Femur (tissue), 1 donor: ENCODE measurements at regions not wholly inside any gene's neighbourhood (a gene's known extent, or its start where the extent isn't known, plus 50 kb on each side); places are given as distances from the start of the nearest gene placed in this dataset.

Experiments used
- DNase-seq: peaks from one replicate; pipeline ENCODE4 v3.0.0-alpha.2; 2017

- DNase-seq, result no peak
Measured at GRCh38 chr12:61694214-61694613, 566.0 kb upstream of the USP15 start.

- DNase-seq, result no peak
Measured at GRCh38 chr12:61701471-61701870, 558.7 kb upstream of the USP15 start.

DNA sequence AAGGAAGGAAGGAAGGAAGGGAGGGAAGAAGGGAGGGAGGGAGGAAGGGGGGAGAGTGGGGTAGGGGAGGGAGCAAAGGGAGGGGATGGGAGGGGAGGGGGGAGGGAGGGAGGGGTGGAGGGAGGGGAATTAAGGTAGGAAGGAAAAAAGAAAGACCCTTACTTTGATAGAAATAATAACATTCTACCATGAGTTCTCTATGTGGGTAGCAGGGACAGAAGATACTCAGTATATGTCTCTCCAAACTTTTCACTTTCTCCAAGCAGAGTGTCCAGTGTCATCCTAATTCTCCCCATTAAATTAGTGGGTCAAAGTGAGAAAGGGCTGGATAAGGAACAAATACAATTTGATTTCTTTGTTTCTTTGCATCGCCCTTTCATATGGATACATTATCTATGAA is 553.4 kb upstream of the USP15 start:
- no peak for DNase-seq

GRCh38 chr12:61713121-61713520 is 547.1 kb upstream of the USP15 start:
- DNase-seq, result no peak

DNA sequence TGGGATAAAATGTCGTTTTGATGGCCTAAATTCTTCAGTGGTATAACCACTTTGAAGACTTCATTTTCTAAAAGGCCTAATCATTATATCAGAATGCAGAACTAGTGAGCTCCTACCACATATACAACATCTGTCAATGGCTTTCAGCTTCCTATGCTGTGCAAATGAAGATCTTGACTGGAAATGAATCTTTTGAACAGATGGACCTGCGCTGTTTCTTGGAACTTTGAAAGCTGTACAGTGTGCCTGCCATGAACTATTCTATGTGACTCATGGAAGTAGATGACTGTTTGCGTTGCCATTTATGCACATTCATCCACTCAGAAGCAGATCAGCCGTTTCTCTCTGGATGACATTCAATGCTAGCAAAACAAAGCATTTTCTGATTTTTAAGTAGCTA is 542.2 kb upstream of the USP15 start:
- no peak for DNase-seq

DNA sequence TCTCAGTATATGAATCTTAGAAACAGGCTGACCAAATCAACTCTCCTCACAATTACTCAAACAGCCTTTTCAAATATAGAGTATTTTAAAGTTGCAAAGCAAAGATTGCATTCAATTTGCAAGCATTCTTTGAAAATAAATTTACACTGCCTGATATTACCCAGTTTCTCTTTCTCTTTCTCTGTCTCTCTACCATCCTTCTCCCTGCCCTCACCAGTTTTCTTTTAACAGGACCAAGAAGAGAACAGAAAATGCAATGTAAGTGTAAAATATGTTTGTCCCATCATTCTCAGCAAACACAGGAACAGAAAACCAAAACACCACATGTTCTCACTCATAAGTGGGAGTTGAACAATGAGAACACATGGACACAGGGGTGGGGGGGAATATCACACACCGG is 520.3 kb upstream of the USP15 start:
- no peak for DNase-seq

DNA sequence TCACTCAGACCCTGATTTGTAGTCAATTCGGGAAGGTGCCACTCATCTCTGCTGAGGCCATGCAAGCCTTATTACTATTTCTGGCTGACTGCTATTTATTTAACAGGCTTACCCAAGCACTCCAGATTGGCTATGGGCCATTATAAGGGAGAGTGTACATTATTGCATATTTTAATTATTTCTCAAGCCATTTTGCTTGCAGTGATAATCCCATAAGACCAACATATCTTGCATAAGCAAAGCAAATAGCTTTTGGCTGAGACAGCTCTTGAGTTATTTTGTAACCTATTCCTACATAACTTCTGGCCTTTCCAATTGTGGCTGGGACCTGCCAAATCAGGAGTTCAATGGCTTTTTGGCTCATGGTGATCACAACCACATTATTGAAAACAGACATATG is 509.6 kb upstream of the USP15 start:
- no peak for DNase-seq

DNA sequence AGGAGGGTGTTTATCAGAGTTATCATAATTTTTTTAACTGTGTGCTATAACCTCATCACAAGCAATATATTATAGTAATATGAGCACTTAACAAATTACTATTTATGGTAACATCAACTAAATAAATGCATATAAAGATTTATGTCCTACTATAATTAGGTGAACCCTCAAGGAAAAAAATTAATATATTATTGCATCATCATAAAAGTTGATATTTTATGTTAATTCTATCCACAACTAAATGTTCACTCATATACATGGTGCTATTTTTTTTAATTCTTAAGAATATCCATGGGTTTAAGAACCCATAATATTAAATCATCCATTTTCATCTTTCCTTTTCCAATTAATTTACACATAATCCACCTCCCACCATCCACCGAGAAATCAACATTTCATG is 506.0 kb upstream of the USP15 start:
- no peak for DNase-seq

DNA sequence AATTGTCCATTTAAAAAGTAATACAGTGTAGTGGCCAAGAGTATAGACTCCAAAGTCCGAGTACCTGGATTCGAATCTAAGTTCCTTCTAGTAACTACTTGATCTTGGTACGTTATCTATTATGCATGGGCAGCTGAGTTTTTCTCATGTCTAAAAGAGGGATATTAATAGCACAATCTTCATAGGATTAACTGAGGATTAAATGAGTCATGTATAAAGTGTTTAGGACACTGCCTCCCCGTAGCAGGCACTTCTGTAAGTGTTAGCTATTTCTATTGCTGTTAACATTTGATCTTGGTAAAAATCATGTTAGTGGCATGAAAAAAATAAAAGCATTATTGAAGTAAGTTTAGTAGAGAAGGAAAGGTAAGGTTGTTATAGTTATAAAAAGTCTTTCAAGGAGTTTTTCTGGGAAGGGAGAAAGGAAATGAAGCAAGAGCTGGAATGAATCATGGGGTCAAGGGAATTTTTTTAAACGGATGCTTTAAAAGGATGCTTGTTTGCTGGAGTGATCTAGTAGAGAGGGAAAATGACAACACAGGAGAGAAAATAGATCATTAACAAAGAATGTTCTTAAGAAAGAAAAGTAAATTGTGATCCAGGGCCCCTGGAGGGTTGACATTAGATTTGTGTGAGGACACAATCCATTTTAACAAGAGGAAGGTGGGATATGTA is 502.2 kb upstream of the USP15 start:
- no peak for DNase-seq

DNA sequence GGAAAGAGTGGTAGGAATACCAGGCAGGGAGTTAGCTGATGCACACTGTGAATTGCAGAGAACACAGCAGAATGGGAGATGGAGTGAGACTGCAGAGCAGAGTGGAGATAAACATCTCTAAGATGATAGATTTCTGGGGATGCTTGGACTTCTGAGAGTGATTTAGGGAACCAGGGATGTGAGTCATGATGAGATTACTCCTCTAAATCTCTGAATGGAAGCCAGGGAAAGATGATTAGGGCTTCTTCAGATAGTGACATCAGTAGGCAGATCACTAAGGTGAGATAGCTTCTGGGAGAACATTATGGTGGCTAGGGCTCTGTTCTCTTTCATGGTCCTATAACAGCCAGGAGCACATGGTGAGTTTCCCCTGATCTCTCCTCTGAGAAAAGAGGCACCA is 501.5 kb upstream of the USP15 start:
- DNase-seq, result no peak

- no peak for DNase-seq
Measured at GRCh38 chr12:61765926-61766325, 494.3 kb upstream of the USP15 start.

DNA sequence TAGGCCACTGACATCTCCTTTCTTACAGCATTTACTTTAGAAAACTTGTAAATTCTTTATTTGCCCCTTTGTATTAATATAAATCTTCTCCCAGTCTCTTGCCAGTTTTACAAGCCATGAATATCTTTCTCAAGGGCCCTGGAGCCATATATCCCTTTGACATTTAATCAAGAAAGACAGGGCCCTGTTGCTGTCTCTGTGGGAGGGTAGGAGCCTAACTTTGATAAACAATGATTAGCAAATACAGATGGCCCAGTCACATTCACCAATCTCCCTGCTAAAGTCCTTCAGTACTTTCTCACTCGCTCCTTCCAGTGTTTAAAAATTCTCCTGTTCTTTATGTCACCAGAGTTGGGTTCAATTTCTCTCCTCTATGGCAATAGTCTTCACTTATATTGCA is 479.8 kb upstream of the USP15 start:
- DNase-seq, result no peak

DNA sequence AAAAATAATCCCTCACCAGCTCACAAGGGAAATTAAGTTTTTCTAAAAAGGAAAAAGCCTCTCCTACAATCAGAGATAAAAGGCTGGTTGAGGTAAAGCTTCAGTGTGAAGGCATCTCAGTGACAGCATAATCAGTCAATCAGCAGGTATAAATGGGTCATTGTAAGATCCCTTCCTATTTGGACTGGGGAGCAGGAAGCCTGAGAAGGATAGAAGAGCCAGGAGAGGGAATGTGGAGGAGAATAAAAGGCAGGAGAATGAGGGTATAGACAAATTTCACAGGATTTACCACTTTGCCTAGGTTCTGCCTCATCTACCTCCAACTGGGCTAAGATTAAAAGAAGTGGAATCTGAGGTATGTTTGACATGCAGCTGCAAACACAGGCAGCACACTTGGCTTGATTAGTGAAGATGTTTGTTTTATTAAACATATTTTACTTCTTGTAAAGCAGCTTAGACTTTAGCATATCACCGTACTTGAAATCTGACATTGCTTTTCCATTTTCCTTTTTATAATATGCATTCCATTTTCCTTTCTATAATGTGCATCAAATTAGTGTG is 479.1 kb upstream of the USP15 start:
- no peak for DNase-seq

GRCh38 chr12:61796846-61797245 is 463.4 kb upstream of the USP15 start:
- DNase-seq, result no peak

GRCh38 chr12:61797266-61797665 is 462.9 kb upstream of the USP15 start:
- no peak for DNase-seq

- no peak for DNase-seq
Measured at GRCh38 chr12:61798778-61799177, 461.4 kb upstream of the USP15 start.

DNA sequence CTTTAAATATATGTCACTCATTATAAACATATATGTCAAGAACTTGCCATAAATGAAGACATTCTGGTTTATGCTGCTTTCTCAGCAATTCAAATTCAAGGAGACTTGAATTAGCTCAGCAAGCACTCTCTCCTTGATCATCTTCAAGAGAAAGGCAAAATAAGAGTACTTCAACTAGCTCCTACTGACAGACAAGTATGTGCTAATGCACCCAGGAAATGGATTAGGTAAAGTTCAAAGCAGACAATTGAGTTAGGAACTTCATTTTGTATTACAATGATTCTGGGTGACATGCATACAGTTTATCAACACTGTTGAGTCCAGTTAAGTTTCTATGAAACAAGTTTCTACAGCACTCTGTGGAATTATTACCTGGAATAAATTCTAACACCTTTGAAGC is 455.9 kb upstream of the USP15 start:
- no peak for DNase-seq

GRCh38 chr12:61808856-61809255 is 451.3 kb upstream of the USP15 start:
- no peak for DNase-seq

GRCh38 chr12:61810486-61810885 is 449.7 kb upstream of the USP15 start:
- no peak for DNase-seq

DNA sequence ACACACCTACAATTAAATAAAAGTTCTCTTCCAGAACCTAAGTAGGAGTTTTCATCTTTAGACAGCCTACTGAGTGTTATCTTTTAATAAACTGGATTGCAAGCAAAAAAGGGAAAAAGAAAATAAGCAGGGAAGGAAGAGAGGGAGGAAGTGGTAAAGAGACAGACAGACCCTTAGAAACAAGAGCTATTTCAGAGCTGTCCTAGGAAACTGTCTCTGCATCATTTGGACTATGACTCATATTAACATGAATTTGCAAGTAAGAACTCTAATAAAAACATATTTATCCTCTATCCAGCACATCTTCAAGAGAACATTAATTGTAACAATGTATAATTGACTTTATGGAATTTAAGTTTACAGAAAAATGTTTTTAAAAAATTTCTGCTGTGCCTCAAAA is 438.8 kb upstream of the USP15 start:
- DNase-seq, result no peak

DNA sequence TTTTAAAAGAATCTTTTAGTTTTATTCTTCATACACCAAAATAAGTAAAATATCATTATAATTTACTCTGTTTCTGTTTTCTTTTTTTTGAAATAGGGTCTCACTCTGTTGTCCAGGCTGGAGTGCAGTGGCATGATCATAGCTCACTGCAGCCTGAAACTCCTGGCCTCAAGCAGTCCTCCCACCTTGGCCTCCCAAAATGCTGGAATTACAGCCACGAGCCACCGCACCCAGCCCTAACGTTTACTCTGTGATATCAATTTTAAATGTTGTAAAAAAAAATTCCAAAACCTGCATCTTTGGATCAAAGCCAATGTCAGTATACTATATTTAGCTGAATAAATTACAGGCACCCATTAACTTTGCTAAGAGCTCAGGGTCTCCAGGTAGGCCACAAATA is 437.1 kb upstream of the USP15 start:
- no peak for DNase-seq

GRCh38 chr12:61846765-61847164 is 413.4 kb upstream of the USP15 start:
- no peak for DNase-seq

GRCh38 chr12:61848893-61849292 is 411.3 kb upstream of the USP15 start:
- DNase-seq, result no peak

DNA sequence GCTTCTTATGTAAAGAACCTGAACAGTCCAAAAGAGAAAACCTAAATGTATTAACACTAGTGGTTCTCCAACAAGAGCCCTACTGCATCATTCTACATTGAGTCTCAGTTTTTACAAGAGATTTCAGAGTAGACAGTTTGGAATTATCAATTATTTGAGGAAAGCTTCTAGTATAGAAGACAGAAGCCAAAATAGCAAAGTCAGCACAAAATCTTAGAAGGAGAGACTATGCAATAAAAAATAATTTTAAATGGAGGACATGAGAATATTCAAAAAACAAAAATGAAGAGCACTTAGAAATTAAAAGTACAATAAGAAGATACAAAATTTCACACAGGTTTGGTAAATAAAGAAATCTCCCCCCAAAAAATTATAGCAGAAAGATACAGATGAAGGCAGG is 406.3 kb upstream of the USP15 start:
- DNase-seq, result no peak

DNA sequence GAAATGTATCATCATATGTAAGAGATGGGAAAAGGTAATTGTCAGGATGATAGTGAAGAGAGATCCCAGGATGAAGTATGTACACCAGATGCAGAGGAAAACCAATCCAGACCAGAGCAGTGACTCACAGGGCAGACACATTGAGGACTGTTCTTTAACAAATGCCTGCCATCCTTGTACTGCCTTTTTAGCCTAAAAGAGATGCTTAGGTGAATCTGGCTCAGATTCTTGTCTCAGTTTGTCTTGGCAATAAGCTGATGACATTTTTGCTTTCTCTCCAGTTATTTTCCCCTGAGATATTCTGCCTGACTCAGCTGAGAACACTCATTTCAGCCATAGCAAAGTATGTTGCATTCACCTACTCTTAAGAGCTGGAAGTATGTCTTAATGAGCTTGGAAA is 405.3 kb upstream of the USP15 start:
- no peak for DNase-seq
